ELF-1 (cell line): ENCODE measurements at regions not wholly inside any gene's neighbourhood (a gene's known extent, or its start where the extent isn't known, plus 50 kb on each side); places are given as distances from the start of the nearest gene placed in this dataset.

Experiments
- DNase-seq: peaks from one replicate; pipeline ENCODE4 v3.0.0-alpha.2; 2016; ENCODE audit warnings: low read depth, low spot score

DNA sequence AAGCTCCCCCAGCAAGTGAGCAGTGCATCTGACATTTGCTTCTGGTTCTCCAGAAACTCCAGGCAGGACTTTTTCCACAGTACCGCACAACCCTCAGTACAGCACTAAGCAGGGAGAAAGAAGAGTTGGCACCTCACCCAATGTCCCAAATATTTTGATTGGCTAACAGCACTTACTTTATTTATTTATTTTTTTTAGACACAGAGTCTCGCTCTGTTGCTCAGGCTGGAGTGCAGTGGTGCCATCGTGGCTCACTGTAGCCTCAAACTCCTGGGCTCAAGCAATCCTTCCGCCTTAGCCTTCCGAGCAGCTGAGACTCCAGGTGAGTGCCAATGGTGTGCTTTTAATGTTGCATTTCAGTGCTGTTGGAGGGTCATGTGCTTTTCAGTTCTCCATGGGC is 200.3 kb upstream of the ZMIZ1 start:
- no peak for DNase-seq

DNA sequence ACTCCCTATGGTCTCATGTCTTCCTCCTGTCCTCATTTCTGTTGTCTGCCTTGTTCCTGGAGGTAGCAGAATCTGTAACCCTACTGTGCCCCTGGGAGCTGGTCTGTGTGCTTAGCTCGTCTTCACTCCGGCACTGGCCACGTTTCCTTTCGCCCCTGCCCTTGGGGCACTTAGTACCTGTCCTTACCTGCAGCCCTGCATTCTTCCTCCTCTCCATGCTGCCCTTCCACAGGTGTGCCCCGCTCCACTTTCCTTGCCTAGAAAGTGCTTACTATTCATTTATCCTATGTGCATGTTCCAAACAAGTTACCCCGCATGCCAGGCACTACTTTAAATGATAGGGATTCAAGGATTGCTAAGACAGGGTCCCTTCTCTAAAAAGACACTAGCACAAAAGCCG is 199.9 kb upstream of the ZMIZ1 start:
- peak; percentile 35 for DNase-seq

DNA sequence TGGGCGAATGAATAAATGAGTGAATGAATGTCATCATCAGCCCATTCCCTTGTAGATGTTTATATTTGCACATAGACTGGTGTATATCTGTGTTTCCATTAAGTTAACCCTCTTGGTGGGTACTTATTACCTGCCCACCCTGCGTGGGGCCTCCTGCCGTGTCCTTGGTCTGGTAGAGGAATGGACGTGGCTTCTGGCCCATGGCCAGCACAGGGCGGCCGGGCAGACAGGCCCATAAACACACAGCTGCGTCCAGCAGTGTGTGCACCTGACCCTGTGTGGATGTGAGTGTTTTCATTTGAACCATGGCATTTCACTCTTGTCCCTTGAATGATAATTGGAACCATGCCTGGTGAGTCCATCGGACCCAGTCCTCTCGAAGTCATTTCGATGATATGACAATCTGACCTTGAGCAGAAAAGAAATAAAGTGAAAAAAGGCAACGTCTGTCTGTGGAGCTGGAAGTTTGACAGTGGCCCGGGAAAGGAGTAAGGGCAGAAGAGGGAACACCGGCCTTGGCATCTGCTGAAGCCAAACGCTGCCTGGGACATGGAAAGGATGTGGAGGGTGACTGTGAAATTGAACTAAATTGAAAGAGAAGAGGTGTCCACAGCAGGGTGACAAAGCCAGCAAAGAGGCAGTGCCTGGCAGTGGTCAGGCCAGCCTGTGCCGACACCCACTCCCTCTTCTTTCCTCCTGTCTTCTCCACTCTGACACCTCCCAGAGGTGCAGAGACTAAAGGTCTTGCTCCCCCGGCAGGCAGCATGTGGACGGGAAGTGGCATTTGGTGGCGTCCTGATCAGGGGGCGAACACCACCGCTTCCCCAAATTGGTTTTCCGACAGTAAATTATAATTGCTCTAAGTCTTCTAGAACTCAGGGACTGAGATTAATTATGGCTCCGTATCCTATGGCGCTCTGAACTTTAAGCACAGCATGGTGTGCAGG is 199.0 kb upstream of the ZMIZ1 start:
- DNase-seq: no peak

DNA sequence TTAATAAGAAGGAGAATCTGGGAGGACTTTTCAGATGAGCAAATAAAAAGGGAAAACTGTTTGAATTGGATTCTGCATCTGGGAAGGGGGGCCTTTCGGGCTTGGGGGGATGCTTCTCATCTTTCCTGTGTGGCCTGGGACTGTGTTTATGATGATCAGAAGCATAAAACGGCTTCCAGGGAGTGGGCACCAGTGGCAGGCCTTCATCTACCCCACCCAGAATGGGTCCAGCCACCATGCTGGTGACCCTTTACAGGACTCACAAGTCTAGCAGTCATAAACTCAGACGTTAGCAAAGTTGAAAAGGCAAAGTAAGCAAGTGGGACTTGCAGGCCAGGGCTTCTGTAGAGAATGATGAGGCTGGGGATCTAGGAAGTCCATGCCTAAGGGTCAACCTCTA is 198.3 kb upstream of the ZMIZ1 start:
- no peak for DNase-seq

DNA sequence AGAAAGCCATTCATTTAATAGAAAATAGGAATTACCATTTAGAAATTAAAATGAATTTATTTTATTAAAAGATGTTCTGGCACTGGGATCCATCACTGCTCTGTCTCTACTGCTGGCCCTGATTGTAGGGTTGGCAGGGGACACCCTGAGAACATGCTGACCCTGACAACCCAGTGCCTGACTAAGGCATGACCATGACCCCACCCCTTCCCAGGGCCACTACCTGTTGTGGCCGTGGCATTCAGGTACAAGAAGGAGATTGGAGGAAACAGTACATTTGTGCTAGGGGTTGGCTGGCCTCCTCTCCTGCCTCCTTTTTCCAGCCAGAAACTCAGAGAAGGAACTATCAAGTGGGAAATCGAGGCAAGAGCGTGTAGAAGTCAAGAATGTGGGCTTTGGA is 197.0 kb upstream of the ZMIZ1 start:
- no peak for DNase-seq

DNA sequence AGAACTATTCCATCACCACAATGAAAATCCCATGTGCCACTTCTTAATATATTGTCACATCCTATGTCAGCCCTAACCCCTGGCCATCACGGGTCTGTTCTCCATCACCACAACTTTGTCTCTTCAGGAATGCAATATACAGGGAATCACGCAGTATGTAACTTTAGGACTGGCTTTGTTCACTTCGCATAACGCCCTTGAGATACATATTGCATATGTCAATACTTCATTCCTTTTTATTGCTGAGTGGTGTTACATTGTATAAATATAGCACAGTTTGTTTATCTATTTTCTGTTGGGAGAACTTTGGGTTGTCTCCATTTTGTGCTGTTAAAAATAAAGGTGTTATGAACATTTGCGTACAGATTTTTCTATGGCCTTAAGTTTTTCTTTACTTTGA is 195.4 kb upstream of the ZMIZ1 start:
- no peak for DNase-seq

DNA sequence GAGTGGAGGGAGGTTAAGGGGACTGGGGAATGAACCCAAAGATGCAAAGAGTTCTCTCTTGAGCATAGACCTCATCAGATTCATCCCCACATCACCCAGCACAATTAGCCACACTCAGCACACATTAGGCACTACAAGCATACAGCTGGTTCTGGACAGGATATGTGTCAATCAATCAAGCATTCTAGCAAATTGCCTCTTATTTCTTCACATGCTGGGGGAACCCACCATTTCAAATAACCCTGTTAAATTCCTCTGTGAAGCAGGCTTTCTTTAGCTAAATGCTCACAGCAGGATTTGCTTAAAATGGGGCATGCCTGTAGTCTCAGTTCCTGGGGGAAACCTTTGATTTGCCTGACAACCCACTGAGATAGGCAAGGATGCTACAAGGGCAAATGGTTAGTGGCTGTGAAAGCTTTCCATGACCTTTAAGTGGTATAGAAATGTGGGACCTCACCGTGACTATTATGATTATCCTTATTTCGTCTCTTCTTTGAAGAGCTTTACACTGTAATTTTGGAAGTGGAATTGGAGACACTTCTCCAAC is 193.4 kb upstream of the ZMIZ1 start:
- no peak for DNase-seq

DNA sequence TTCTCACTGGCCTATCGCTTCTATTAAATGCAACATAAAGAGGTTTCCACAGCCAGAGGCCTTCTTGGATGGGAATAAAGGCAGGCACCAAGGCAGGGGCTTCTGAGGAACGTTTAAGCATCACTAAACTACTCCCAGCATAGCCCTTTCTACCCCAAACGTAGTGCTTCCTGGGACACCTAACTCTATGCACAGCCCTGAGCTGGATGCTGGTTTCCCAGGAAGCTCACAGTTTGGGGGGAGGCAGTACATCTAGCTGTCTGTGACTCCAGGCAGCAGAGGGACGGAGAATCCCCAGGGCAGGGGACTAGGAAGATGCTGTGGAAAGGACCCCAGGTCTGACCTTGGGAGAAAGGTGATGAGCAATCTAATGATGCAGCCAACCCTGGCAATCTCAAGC is 192.8 kb upstream of the ZMIZ1 start:
- no peak for DNase-seq

DNA sequence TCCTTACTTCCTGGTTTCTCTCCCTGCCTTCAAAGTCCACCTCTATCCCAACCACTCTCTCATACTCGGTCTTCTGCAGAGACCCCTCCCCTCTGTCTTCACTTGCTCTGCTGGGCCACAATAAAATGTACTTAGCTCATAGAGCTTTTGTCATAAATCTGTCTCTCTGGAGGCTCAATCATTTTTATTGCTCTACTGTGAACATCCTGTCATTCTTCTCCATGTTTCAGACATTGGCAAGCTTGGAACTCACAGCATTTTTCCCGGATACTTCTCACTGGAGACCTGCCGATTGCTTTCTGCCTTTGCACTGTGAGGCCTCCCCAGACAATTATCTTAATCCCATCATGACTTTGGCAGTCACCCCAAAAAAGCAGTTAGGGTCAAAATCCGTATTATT is 192.3 kb upstream of the ZMIZ1 start:
- DNase-seq: no peak

DNA sequence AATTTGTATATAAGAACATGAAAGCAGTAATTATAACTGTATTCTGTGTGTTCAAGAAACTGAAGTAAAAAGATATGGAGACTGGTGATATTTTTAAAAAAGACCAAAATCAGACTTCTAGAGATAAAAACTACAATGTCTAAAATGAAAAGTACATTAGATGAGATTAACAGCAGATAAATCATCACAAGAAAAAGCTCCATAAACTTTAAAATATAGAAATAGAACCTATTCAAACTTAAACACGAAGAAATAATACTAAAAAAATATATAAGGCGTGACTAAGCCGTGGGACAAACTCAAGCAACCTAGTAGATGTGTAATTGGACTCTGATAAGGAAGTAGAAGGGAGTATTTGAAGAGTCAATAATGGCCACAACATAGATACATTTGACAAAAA is 189.1 kb upstream of the ZMIZ1 start:
- DNase-seq: no peak

DNA sequence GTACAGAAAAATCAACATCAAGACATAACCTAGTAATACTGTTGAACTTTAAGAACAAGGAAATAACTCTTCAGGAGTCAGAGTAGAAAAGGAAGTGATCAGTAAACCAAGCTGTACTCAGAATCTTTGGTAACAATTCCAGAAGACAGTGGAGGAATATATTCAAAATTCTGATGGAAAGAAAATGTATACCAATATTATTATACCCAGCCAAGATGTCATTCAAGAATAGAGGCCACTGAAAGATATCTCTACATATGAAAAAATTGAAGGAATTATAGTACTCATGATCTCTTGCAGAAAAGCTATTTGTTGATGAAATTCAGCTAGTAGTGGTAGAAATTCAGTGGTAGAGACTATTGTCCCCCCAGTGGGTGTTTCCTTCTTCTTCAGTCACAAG is 182.6 kb upstream of the ZMIZ1 start:
- DNase-seq: no peak

DNA sequence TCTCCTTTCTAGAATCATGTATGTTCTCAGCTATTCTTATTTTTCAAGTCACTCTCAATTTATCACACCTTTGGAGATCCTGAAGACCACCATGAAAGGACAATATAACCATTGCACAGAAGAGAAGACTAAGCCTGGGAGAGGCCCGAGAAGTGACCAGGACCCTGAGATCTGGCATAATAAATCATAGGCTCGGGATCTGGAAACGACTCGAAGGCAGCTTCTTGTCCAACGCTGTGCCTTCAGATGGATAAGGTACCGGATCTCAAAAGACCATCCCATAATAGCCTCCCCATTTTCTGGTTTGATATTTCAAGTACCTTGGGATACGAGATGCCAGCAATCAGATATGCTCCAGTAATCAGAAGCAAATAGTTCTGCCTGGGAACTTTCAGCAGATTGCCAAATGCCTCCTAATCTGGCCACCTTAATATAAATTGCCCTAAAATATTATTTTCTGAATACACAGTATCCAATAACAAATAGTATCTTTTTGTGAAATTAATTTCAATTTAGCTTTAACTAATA is 179.2 kb upstream of the ZMIZ1 start:
- DNase-seq: no peak

DNA sequence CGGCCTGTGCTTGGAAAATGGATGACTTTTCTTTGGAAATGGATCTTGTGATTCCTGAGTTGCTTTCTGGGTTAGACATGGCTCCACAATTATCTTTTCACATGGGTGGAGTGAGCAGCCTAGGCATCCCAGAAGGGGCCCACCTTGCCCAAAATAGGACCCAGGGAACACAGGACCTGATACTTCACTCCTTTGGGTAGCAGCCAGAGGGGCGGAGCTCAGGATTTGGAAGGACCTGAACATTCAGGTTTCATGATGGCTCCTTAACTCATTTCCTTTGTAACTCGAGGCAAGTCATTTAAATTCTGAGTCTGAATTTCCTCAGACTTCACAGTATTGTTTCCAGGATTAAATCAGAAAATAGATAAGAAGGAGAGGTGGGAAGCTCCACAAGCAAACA is 178.3 kb upstream of the ZMIZ1 start:
- DNase-seq: no peak

DNA sequence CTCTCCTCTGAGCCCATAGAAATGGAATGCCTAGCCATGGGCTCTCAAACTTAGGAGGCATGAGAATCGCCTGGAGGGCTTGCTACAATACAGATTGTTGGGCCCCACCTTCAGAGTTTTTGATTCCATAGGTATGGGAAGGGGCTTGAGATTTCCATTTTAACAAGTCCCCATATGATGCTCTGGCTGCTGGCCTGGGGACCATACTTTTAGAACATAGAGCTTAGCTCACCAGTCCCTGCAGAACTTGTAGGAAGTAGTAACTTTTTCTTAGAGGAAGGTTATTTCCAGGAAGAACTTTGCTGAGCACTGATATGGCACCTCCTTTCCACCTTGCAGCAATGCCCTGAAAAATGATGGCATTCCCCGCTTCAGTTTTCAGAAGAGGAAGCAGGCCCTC is 177.0 kb upstream of the ZMIZ1 start:
- no peak for DNase-seq

DNA sequence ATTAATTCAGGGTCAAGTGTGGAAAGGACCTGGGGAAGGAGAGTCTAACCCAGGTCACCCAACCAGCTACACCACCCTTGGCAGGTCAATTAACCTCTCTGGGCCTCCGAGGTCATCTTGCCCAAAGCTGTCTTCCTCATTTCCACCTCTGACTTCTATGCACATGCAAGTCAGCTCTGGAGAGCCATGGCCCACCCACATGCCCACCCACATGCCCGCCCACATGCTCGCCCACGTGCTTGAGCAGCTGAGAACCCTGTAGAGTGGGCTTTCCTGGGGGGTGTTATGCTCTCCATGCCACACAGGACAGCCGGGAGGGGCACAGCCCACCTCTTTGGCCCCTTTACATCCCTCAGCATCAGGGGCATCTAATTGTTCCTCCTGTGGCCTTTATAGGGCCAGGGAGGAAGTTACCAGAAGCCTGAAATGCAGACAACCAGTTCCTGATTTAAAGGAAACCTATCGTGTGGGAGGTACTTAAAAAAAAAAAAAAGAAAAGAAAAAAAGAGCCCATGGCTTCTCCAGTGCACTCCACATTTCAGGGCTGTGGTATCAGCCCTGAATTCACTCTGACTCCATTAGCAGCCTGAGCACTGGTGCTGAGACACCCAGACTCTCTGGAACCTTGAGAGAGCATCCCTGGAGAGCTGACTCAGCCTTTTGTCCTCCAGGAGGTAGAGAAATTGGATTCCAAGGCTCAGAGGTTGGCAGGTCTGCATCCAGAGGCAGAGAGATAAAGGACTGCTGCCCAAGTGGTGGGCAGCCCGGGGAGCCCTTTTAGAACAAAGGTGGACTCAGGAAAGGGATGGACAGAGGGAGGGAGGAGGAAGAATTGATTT is 176.2 kb upstream of the ZMIZ1 start:
- DNase-seq: no peak

DNA sequence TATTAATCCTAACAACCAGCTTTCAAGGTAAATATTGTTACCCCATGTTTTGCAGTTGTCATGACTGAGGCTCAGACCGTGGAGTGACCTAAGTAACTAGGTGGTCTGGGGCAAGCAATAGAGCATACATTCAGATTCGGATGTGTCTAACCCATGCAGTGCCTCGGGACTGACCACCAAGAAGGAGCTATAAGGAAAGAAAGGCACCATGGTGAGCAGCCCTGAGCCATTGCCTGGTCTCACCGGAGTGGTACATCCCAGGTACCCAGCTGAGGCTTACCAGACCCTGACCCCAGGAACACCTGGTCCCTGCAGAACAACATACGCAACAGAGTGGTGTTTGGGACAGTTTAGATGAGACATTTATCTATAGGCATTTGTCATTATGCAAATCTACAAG is 175.5 kb upstream of the ZMIZ1 start:
- DNase-seq: no peak

DNA sequence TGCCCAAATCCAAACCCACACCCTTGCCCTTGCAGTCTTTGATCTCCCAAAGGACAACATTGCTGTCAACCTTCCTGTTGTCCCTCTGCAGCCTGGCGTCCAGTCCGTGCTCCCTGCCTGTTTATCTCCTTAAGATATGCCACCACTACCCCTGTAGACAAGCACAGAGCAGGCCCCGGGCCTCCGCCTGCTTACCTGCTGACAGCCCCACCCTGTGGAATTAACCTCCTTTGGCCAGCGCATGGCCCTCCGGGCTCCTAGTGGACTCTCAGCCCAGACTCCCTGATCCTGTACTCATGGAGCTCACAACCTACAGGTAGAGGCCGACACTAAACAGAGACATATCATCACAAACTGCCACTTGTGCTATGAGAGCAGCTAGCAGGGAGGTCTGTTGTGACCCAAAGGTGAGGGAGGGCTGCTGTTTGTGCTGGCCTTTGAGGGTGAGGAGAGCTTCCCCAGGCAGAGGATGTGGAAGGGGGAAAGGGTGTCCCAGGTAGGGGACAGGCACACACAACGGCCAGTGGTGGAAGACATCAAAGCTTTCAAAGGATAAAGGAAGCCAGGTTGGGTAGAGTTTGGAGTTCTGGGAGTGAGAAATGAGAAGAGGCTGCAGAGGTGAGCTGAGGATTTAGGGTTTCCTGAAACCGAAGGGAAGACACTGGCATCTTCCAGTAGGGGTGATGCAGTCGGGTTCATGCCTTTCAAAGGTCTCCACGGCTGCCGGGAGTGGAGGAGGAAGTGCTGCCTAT is 174.5 kb upstream of the ZMIZ1 start:
- DNase-seq: no peak

DNA sequence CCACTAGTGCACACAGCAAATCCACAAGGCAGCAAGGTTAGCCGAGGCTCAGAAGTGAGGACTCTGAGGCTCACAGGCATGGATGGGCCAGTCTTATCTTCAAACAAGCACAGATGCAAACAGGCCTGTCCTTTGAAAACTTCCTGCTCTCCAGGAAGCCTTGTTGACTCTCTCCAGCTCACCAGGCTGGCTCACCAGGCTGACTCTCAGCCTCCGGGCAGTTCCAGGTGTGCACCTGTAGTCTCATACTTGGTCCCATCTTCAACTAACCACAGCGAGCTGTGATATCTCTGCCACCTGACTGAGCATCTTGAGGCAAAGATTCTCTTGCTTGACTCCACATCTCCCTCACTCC is 173.9 kb upstream of the ZMIZ1 start:
- no peak for DNase-seq

DNA sequence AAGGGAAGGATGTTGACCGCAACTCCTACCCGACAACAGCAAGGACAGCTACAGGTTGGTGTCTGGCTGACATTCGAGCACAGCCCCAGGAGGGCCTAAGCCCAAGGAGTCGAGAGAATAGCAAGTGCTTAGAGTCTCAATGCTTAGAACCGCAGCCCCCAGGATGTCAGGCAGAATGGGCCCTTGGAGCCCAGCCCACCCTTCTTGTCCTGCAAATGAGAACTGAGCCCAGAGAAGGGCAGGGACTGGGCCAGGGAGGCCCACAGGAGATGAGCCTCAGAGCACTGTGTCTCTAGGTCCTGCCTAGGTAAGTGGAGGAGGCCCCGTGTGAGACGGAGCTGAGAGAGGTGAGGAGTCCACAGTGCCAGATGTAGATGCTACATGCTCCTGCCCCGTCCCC is 173.3 kb upstream of the ZMIZ1 start:
- DNase-seq: no peak

DNA sequence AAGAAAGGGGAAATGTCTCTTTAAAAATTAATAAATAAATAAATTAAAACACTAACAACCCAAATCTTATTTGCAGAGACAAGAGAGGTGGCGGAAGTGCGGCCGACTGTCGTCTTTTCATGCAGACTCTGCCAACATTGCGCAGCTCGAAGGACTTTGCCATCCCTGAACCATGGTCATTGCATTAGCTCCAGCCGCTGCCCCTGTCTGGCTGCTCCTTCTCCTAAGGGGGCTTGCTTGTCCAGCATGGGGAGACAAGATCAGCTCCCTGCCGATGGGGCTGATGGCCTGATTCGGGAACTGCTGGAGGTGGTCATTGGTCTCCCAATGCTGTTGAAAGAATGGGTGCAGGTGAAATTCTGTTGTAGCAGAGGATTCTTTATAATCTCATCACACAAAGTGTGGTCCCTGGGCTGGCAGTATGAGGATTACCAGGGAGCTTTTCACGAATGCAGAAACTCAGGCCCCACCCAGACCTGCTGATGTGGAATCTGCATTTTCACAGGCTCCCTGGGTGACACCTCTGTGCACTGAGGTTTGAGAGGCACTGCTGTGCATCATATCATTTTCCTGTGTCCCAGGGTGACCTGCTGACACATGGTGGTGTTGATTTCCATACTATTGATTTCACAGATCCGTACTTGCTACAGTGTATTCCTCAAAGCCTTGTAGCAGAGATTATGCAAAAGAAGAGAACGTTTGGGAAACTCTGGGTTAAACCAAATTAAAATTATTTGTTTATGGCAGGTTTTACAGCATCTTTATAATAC is 172.4 kb upstream of the ZMIZ1 start:
- no peak for DNase-seq
